COLO829 (cell line): ENCODE measurements at regions not wholly inside any gene's neighbourhood (a gene's known extent, or its start where the extent isn't known, plus 50 kb on each side); places are given as distances from the start of the nearest gene placed in this dataset.
"Not testable (repeated sequence)": the region's sequence is repeated elsewhere in the genome, so short reads cannot be mapped to it uniquely, and the experiment has no call there.

Experiments used
- DNase-seq: peaks from one replicate; pipeline ENCODE4 v3.0.0; 2012; ENCODE audit warnings: low spot score

DNA sequence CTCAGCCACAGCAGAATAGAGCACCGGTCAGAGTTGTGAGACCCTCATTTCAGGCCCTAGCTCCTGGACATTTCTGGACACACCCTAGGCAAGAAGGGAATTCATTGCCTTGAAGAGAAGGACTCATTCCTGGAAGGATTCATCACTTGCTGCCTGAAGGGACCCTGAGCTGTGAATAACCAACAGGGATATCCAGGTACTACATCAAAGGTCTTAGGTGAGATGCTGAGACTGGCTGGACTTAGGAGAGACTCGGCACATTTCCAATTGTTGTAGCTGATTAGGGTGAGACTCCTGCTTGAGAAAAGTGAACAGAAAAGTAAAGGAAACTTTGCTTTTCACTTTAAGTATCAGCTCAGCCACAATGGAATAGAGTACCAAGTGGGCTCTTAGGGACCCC, 208.1 kb upstream of the CDKN2B start:
- DNase-seq, result no peak

DNA sequence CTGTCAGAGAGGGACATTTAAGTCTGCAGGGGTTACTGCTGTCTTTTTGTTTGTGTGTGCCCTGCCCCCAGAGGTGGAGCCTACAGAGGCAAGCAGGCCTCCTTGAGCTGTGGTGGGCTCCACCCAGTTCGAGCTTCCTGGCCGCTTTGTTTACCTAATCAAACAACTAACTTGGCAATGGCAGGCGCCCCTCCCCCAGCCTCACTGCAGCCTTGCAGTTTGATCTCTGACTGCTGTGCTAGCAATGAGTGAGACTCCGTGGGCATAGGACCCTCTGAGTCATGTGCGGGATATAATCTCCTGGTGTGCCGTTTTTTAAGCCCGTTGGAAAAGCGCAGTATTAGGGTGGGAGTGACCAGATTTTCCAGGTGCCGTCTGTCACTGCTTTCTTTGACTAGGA, 216.8 kb upstream of the CDKN2B start:
- DNase-seq, result not testable (repeated sequence)

DNA sequence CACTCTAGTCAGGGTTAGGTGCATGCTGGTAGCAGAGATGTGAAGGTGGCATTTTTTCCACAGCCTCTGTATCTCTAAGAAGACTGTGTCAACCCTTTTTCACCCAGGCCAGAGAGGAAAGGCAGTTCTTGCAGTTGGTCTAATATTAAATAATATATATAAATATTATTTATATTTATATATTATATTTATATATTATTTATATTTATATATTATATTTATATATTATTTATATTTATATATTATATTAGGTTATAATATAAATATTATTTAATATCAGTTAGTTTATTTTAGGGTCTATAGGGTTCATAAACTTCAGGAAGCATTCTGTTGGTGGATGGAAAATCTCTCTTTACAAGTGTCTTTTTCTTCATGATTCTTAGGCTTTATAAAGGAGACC, 218.6 kb upstream of the DMRTA1 start:
- DNase-seq, result no peak

DNA sequence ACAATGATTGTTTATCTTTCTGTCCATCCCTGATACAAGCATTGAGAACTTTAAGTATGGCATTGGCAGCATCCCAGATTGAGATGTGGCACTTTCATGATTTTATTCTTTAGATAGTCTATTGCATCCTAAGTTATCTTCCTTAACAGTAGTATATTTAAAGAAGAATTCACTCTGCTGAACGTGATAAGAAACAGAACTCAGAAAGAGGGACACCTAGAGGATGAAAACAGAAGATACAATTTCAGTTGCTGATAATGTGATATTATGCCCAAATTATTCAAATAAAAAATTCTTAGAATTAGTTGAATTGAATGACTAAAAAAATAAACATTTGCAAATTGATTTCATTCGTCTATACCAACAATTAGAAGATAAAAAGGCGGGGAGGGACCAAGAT, 218.1 kb upstream of the DMRTA1 start:
- DNase-seq, result no peak

DNA sequence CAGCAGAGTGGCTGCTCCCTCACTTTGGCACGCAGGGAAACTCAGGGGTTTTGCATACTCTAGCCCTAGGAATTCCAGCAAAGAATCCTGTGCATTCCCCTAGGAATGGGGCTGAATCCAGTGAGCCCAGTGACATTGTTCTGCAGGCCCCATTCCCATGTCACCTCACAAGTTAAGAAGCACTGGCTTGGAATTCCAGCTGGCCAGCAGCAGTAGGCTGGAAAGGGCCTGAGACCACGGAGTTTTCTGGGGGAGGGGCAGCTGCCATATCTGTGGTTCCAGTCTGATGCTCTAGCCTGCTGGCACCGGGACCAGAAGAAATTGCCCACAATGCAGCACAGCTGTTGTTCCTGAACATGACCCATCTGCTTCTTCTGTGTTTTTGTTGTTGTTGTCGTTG, 217.6 kb upstream of the DMRTA1 start:
- DNase-seq, result no peak

- not testable (repeated sequence) for DNase-seq
Observed at GRCh38 chr9:22231309-22231708, 215.3 kb upstream of the DMRTA1 start.

- no peak for DNase-seq
Observed at GRCh38 chr9:22232971-22233370, 213.7 kb upstream of the DMRTA1 start.

DNA sequence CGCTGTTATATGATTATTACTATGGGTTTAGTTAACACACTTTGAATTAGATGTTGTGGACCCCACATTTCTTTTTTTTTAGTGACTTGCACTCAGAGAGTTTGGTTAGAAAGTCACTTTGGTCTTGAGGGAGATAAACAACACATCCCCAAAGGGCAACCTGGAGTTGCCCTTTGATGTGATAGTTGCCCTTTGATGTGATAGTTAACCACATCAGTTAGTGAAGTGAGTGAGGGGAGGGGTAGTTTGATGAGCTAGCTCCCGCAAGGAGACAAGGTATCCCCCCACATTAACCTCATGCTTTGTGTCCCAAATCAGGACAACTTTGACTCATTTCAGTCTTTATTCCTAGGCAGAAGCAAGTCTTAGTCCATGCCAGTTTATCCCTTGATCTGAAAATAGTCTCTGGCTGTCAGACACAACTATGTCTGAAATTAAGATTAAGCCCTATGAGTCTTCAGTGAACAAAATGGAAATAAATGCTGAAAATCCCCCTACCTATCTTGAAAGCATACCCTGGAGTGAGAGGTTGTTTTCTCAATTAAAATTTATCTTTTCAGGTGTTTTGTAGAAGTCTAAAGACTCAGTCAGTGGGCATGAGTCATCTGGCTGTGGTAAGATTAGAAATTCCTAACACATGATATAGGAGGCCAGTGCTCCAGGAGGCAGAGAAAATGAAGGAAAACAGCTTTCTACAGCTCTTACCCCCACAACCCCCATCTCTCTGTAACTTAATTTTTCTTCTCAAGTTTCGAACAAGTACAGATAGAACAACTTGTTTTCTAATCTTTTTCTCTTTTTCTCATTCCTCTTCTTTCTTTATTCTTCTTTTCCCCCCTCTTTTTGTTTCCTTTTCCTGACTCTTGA, 208.9 kb upstream of the DMRTA1 start:
- peak; percentile 63 for DNase-seq

GRCh38 chr9:22238809-22239684, 207.6 kb upstream of the DMRTA1 start:
- peak; percentile 15 for DNase-seq

GRCh38 chr9:22240619-22241018, 206.0 kb upstream of the DMRTA1 start:
- DNase-seq, result peak; percentile 55

DNA sequence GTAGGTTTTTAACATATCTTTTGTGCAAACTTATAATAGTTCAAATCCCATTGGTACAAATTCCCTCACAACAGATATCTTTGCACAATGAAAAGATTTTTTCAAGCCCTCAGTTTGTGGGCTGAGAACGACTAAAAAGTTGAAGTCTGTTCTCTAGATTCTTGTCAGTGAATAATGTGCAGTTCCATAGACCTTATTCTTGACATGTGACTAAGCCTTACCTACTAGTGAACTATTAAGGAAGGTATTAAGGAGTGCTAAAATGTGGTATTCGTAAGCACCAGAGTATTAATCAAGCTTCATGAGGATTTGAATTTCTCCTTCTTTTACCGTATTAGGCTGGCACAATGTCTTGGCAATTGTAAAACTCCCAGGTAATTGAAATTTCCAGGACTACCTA, 205.6 kb upstream of the DMRTA1 start:
- no peak for DNase-seq

DNA sequence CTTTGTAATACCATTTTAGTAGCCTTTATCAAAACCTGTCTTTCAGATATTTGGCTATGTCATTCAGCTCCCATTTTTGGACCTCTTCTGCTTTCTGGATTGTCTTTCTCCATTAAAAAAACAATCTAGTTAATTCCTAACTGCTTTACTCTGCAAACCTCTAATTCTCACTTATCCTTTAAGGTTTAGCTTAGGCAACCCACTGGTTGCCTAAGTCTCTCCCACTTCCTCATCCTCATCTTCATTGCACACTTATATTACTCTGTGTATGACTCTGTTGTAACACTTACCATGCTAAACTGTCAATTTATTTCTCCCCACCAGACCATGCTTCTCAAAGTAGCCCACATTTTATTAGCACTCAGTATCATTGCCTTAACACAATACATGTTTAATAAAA, 205.0 kb upstream of the DMRTA1 start:
- DNase-seq, result no peak

DNA sequence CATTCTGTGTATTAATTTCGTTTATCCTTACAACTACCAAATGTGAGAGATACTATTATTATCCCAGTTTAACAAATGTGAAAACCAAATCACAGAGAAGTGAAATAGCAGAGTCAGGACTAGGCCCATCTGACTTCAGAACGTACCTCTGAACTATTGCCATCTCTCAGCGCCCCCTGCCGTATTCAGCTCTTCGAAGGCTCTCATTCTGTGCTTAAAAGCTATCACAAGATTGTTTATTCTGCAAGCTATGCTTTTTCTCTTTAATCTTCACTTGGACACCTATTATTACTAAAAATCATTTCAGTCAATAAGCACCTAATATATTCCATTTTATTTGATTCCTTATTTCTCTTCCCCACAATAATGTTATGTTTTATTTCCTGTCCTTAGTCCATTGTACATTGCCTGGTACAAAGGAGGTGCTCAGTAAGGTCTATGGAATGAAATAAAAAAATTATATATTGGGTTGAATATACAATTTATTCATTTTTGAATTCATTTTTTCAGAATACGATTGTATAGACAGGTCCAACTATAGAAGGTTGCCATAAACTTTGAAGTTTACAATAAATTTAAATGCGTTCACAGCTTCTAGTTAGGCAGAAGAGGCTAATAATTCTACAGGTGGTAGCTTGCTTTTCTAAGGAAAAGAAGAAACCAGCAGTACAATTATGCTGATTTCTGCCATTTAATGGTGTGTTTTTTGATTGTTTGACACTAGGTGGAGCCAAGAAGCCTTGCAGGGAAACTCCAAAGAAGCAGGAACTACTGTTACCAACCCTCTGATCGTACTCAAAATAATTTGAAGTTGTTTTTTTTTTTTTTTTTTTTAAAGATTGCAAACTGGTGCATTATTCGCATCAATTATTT, 202.2 kb upstream of the DMRTA1 start:
- peak; percentile 36 for DNase-seq

GRCh38 chr9:22255337-22255736, 191.3 kb upstream of the DMRTA1 start:
- DNase-seq, result no peak

DNA sequence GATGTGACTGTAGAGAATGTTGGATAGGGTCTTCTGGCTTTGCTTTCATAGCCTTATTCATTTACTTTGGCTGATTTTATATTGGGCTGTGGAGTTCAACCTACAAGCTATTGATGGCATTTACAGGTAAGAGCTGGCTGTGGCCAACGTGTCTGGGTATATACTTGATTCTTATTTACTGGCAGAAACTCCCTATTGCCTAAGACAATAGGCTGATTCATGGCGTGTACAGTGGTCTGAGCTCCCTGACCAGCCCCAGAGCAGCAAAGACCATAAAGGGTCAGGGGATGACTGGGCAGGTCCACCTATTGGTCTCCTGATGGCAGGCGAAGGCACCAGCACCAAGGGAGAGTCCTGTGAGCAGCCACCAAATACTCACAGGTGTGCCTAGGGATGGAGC, 190.2 kb upstream of the DMRTA1 start:
- DNase-seq, result no peak

- DNase-seq, result no peak
Observed at GRCh38 chr9:22257026-22257816, 189.4 kb upstream of the DMRTA1 start.

DNA sequence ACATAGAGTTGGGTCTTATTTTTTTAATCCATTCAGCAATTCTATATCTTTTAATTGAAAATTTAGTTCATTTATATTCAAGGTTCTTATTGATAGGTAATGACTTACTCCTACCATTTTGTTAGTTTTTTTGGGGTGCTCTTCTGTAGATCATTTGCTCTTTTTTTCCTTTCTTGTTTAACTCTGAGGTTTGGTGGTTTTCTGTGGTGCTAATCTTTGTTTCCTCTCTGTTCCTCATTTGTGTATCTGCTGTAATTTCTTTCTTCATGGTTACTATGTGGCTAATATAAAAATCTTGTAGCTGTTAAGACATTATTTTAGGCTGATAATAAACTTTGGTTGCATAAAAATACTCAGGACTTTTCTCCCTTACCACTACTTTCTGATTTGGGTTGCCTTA, 181.6 kb upstream of the DMRTA1 start:
- no peak for DNase-seq

DNA sequence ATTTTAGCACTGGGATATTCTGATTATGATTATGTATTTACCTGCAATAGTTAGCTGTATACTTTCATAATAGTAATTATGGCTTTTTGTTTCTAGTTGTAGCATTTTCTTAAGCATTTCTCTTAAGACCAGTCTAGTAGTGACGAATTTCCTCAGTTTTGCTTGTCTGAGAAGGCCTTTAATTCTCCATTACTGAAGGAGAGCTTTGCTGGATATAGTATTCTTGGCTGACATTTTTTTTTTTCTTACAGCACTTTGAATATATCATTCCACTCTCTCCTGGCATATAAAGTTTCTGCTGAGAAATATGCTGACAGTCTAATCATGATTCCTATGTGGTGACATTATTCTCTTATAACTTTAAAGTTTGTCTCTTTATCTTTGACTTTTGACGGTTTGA, 181.1 kb upstream of the DMRTA1 start:
- DNase-seq, result no peak

DNA sequence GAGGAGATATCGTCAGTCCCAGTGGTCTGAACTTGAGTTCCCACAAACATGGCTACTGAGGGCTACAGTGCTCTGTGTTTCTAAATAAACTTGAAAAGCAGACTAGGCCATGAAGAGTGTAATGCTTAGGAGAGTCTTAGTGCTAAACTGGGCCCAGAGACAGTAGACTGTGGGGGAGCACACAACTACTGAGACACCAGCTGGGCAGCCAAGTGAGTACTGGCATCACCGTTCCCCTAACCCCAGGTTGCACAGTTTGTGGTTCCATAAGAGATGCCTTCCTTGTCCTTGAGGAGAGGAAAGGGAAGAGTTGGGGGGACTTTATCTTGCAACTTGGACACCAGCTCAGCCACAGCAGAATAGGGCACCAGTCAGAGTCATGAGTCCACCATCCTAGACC, 172.1 kb upstream of the DMRTA1 start:
- no peak for DNase-seq

DNA sequence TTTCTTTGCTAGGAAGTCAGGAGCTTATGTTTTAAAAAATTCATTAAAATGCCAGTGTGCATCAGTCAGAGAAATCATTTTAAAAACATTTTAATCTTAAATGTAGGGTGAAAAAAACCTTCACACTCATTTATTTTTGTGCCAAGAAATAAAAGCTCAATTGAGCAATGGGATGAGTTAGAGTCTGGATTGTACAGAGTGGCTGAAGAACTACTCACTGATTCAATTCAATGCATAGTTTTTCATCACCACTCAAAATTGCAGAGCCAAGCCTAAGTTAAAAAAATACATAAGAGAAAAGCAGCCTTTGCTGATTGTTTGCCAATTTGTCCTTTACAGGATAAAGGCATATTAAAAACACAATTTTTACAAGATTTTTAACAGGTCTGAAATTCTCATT, 168.2 kb upstream of the DMRTA1 start:
- DNase-seq, result peak; percentile 6

DNA sequence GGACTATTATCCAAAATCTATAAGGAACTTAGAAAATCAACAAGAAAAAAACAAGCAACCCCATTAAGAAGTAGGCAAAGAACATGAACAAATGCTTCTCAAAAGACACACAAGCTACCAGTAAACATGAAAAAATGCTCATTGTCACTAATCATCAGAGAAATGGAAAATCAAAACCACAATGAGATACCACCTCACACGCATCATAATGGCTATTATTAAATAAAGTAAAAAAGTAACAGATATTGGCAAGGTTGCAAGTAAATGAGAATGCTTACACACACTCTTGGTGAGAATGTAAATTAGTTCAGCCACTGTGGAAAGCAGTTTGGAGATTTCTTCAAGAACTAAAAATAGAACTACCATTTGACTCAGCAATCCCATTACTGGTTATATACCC, 167.0 kb upstream of the DMRTA1 start:
- DNase-seq, result no peak
